WTC11 (cell line): ENCODE measurements at regions not wholly inside any gene's neighbourhood (a gene's known extent, or its start where the extent isn't known, plus 50 kb on each side); places are given as distances from the start of the nearest gene placed in this dataset.

Source experiments
- ATAC-seq: fragments of 200-7000 bp; cut with Tn5 transposase; 2 replicates; pipeline ENCODE4 v1.10.0; 2021; ENCODE audit warnings: mild to moderate bottlenecking, moderate library complexity
- CTCF ChIA-PET: fragments of 300-600 bp; sonication (Branson Sonifier 250); formaldehyde crosslinking; loops from one replicate; lab custom pipeline; 2021; ENCODE audit warnings: antibody characterized with exemption; lab: Charles Lee
- POLR2A ChIA-PET: fragments of 350-600 bp; sonication (Branson Sonifier 250); formaldehyde crosslinking; loops from one replicate; lab custom pipeline; 2021; ENCODE audit warnings: antibody characterized with exemption; lab: Charles Lee
- DNase-seq: peaks from one replicate; pipeline ENCODE4 v3.0.0; 2021; ENCODE audit warnings: low spot score
- H3K27ac Mint-ChIP-seq: 2 replicates; pipeline ENCODE4 v1.8.0; 2021; ENCODE audit warnings: mixed read lengths
- H3K27me3 Mint-ChIP-seq: 2 replicates; pipeline ENCODE4 v1.8.0; 2021; ENCODE audit warnings: low read depth, mild to moderate bottlenecking, moderate library complexity, mixed read lengths
- H3K36me3 Mint-ChIP-seq: 2 replicates; pipeline ENCODE4 v1.8.0; 2021; ENCODE audit warnings: mixed read lengths
- H3K4me1 Mint-ChIP-seq: 2 replicates; pipeline ENCODE4 v1.8.0; 2022; ENCODE audit warnings: mixed read lengths
- H3K4me3 Mint-ChIP-seq: 2 replicates; pipeline ENCODE4 v1.8.0; 2021; ENCODE audit warnings: mild to moderate bottlenecking, moderate library complexity, mixed read lengths
- H3K9me3 Mint-ChIP-seq: 2 replicates; pipeline ENCODE4 v1.8.0; 2021; ENCODE audit warnings: mixed read lengths
- CBFB ChIP-seq: sonication (generic); formaldehyde crosslinking; IDR thresholded peaks from 2 replicates; pipeline ENCODE4 v1.8.1; 2022; ENCODE audit warnings: mild to moderate bottlenecking, low read depth, missing genetic modification reagents
- E2F4 ChIP-seq: sonication (generic); formaldehyde crosslinking; IDR thresholded peaks from 2 replicates; pipeline ENCODE4 v1.8.1; 2022; ENCODE audit warnings: low read depth, mild to moderate bottlenecking, moderate library complexity, missing genetic modification reagents, borderline replicate concordance
- FOXP1 ChIP-seq: sonication (generic); formaldehyde crosslinking; IDR thresholded peaks from 2 replicates; pipeline ENCODE4 v1.8.0; 2022; ENCODE audit warnings: missing genetic modification reagents, mild to moderate bottlenecking, moderate library complexity, borderline replicate concordance
- GRHL2 ChIP-seq: fragments of 250-450 bp; sonication (Bioruptor Pico); IDR thresholded peaks from 2 replicates; pipeline ENCODE4 v1.8.0; 2022; ENCODE audit warnings: mild to moderate bottlenecking, moderate library complexity; ENCODE audit not compliant: insufficient replicate concordance, severe bottlenecking
- IRF1 ChIP-seq: sonication (generic); formaldehyde crosslinking; IDR thresholded peaks from 2 replicates; pipeline ENCODE4 v1.8.0; 2023; ENCODE audit warnings: missing genetic modification reagents
- JAZF1 ChIP-seq: fragments of 250-450 bp; sonication (Bioruptor Pico); IDR thresholded peaks from 2 replicates; pipeline ENCODE4 v1.9.0; 2021; ENCODE audit warnings: moderate library complexity, mild to moderate bottlenecking, inconsistent platforms
- JUN ChIP-seq: sonication (generic); formaldehyde crosslinking; IDR thresholded peaks from 2 replicates; pipeline ENCODE4 v1.8.0; 2023; ENCODE audit warnings: mild to moderate bottlenecking, missing genetic modification reagents
- MYBL2 ChIP-seq: sonication (generic); formaldehyde crosslinking; IDR thresholded peaks from 2 replicates; pipeline ENCODE4 v1.8.1; 2023; ENCODE audit warnings: mild to moderate bottlenecking, moderate library complexity, missing genetic modification reagents
- NR3C1 ChIP-seq: sonication (generic); formaldehyde crosslinking; conservative IDR thresholded peaks from 2 replicates; pipeline ENCODE4 v1.8.1; 2023; ENCODE audit warnings: low read depth, mild to moderate bottlenecking, missing genetic modification reagents
- RELA ChIP-seq: sonication (generic); formaldehyde crosslinking; IDR thresholded peaks from 2 replicates; pipeline ENCODE4 v1.8.1; 2022; ENCODE audit warnings: missing genetic modification reagents, mild to moderate bottlenecking, borderline replicate concordance
- SMAD3 ChIP-seq: sonication (generic); formaldehyde crosslinking; IDR thresholded peaks from 2 replicates; pipeline ENCODE4 v1.8.0; 2022; ENCODE audit warnings: missing genetic modification reagents, mild to moderate bottlenecking, borderline replicate concordance
- STAT6 ChIP-seq: sonication (generic); formaldehyde crosslinking; conservative IDR thresholded peaks from 2 replicates; pipeline ENCODE4 v1.8.1; 2023; ENCODE audit warnings: mild to moderate bottlenecking, low read depth, missing genetic modification reagents, moderate library complexity
- TP53 ChIP-seq: sonication (generic); formaldehyde crosslinking; IDR thresholded peaks from 2 replicates; pipeline ENCODE4 v1.8.1; 2023; ENCODE audit warnings: mild to moderate bottlenecking, missing genetic modification reagents
- ZNF219 ChIP-seq: sonication (generic); formaldehyde crosslinking; IDR thresholded peaks from 2 replicates; pipeline ENCODE4 v1.8.0; 2023; ENCODE audit warnings: missing genetic modification reagents, mild to moderate bottlenecking, borderline replicate concordance
- ZNF416 ChIP-seq: fragments of 250-450 bp; sonication (Bioruptor Pico); IDR thresholded peaks from 2 replicates; pipeline ENCODE4 v1.9.0; 2021; ENCODE audit warnings: mild to moderate bottlenecking, inconsistent platforms
- TF ChIP-seq, protein P1 (sequence below): sonication (generic); formaldehyde crosslinking; IDR thresholded peaks from 2 replicates; pipeline ENCODE4 v1.8.1; 2022; ENCODE audit warnings: mild to moderate bottlenecking, moderate library complexity, missing genetic modification reagents
- TF ChIP-seq, protein P2 (sequence below): fragments of 250-450 bp; sonication (Bioruptor Pico); IDR thresholded peaks from 2 replicates; pipeline ENCODE4 v1.8.0; 2021; ENCODE audit warnings: mild to moderate bottlenecking
- TF ChIP-seq, protein P3 (sequence below): sonication (generic); formaldehyde crosslinking; IDR thresholded peaks from 2 replicates; pipeline ENCODE4 v1.8.1; 2023; ENCODE audit warnings: mild to moderate bottlenecking, missing genetic modification reagents
- TF ChIP-seq, protein P4 (sequence below): sonication (generic); formaldehyde crosslinking; IDR thresholded peaks from 2 replicates; pipeline ENCODE4 v1.8.1; 2023; ENCODE audit warnings: mild to moderate bottlenecking, missing genetic modification reagents, moderate library complexity
- TF ChIP-seq, protein P5 (sequence below): sonication (generic); formaldehyde crosslinking; IDR thresholded peaks from 2 replicates; pipeline ENCODE4 v1.8.1; 2022; ENCODE audit warnings: mild to moderate bottlenecking, missing genetic modification reagents, moderate library complexity, borderline replicate concordance

GRCh38 chr11:105215528-105215927 is 76.0 kb upstream of the CARD18 start (continued):
- TF ChIP-seq, protein P1, sequence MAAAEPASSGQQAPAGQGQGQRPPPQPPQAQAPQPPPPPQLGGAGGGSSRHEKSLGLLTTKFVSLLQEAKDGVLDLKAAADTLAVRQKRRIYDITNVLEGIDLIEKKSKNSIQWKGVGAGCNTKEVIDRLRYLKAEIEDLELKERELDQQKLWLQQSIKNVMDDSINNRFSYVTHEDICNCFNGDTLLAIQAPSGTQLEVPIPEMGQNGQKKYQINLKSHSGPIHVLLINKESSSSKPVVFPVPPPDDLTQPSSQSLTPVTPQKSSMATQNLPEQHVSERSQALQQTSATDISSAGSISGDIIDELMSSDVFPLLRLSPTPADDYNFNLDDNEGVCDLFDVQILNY: no peak
- TF ChIP-seq FOXP1 (CRISPR knock-in tag) (no peak), TP53 (no peak), JUN (CRISPR knock-in tag) (no peak), STAT6 (CRISPR knock-in tag) (no peak), GRHL2 (CRISPR knock-in tag) (no peak)
- TF ChIP-seq, protein P2, sequence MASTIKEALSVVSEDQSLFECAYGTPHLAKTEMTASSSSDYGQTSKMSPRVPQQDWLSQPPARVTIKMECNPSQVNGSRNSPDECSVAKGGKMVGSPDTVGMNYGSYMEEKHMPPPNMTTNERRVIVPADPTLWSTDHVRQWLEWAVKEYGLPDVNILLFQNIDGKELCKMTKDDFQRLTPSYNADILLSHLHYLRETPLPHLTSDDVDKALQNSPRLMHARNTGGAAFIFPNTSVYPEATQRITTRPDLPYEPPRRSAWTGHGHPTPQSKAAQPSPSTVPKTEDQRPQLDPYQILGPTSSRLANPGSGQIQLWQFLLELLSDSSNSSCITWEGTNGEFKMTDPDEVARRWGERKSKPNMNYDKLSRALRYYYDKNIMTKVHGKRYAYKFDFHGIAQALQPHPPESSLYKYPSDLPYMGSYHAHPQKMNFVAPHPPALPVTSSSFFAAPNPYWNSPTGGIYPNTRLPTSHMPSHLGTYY (CRISPR knock-in tag): no peak
- TF ChIP-seq, protein P3, sequence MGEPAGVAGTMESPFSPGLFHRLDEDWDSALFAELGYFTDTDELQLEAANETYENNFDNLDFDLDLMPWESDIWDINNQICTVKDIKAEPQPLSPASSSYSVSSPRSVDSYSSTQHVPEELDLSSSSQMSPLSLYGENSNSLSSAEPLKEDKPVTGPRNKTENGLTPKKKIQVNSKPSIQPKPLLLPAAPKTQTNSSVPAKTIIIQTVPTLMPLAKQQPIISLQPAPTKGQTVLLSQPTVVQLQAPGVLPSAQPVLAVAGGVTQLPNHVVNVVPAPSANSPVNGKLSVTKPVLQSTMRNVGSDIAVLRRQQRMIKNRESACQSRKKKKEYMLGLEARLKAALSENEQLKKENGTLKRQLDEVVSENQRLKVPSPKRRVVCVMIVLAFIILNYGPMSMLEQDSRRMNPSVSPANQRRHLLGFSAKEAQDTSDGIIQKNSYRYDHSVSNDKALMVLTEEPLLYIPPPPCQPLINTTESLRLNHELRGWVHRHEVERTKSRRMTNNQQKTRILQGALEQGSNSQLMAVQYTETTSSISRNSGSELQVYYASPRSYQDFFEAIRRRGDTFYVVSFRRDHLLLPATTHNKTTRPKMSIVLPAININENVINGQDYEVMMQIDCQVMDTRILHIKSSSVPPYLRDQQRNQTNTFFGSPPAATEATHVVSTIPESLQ (CRISPR knock-in tag): no peak

- ATAC-seq: no peak
- CTCF ChIA-PET: no interaction called here
- POLR2A ChIA-PET: no interaction called here
Measured at GRCh38 chr11:105211806-105212554, 72.4 kb upstream of the CARD18 start.

More at GRCh38 chr11:105211806-105212554, 72.4 kb upstream of the CARD18 start:
- Mint-ChIP-seq H3K4me1 (no peaks in the 10 kb centered on the region), H3K27ac (no peak overlapping the region), H3K4me3 (no peak overlapping the region), H3K36me3 (no peaks in the 10 kb centered on the region), H3K27me3 (no peaks in the 10 kb centered on the region), H3K9me3 (no peaks in the 10 kb centered on the region)
- DNase-seq: no peak
- TF ChIP-seq ZNF416 (CRISPR knock-in tag): no peak
- TF ChIP-seq, protein P4, sequence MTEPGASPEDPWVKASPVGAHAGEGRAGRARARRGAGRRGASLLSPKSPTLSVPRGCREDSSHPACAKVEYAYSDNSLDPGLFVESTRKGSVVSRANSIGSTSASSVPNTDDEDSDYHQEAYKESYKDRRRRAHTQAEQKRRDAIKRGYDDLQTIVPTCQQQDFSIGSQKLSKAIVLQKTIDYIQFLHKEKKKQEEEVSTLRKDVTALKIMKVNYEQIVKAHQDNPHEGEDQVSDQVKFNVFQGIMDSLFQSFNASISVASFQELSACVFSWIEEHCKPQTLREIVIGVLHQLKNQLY (CRISPR knock-in tag): no peak
- TF ChIP-seq CBFB: no peak
- no peak for TF ChIP-seq JAZF1 (CRISPR knock-in tag)
- no peak for TF ChIP-seq SMAD3 (CRISPR knock-in tag)
- TF ChIP-seq MYBL2 (CRISPR knock-in tag): no peak
- TF ChIP-seq JUN (CRISPR knock-in tag): no peak
- TF ChIP-seq, protein P5, sequence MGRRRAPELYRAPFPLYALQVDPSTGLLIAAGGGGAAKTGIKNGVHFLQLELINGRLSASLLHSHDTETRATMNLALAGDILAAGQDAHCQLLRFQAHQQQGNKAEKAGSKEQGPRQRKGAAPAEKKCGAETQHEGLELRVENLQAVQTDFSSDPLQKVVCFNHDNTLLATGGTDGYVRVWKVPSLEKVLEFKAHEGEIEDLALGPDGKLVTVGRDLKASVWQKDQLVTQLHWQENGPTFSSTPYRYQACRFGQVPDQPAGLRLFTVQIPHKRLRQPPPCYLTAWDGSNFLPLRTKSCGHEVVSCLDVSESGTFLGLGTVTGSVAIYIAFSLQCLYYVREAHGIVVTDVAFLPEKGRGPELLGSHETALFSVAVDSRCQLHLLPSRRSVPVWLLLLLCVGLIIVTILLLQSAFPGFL (CRISPR knock-in tag): no peak
- TF ChIP-seq NR3C1 (CRISPR knock-in tag): no peak
- TF ChIP-seq ZNF219 (CRISPR knock-in tag): no peak
- TF ChIP-seq IRF1 (CRISPR knock-in tag): no peak
- no peak for TF ChIP-seq E2F4 (CRISPR knock-in tag)
- TF ChIP-seq RELA (CRISPR knock-in tag): no peak
